ENCODE measurements at regions not wholly inside any gene's neighbourhood (a gene's known extent, or its start where the extent isn't known, plus 50 kb on each side); places are given as distances from the start of the nearest gene placed in this dataset.

- TF ChIP-seq CTCF (conservative IDR thresholded peaks at IDR 0.05; ENCODE audit: low read depth, low read length): no peak
- no peak for TF ChIP-seq EZH2 (IDR thresholded peaks at IDR 0.05; ENCODE audit: low read length, unreplicated experiment)
Measured at GRCh38 chr1:54464031-54464476, 57.9 kb upstream of the SSBP3 start.

Measured in PC-3 (cell line).